ENCODE measurements at regions not wholly inside any gene's neighbourhood (a gene's known extent, or its start where the extent isn't known, plus 50 kb on each side); places are given as distances from the start of the nearest gene placed in this dataset.

- Mint-ChIP-seq H3K27ac (no peak overlapping the region), H3K27me3 (ENCODE audit: low read depth) (no peaks in the 10 kb centered on the region), H3K4me1 (ENCODE audit: low read depth) (peaks cover 15% of the 10 kb centered on the region), H3K9me3 (peaks cover 2% of the 10 kb centered on the region in 2 donors), H3K4me3 (no peak overlapping the region), H3K36me3 (ENCODE audit: insufficient read depth in 2 of 2) (peaks cover 0 to 2% of the 10 kb centered on the region in 2 donors)
- DNase-seq (no peak), ATAC-seq (replicated peaks in 1 of 2) (no peak)
These were observed 66.1 kb upstream of the NPAS2 start for GRCh38 chr2:100753881-100754280.

GRCh38 chr2:100754951-100755350 lies 65.0 kb upstream of the NPAS2 start:
- peaks cover 0 to 2% of the 10 kb centered on the region in 2 donors for H3K36me3 Mint-ChIP-seq (ENCODE audit: insufficient read depth in 2 of 2)
- H3K27ac Mint-ChIP-seq = no peak overlapping the region
- H3K9me3 Mint-ChIP-seq = peaks cover 2% of the 10 kb centered on the region in 2 donors
- DNase-seq (no peak), ATAC-seq (replicated peaks in 1 of 2) (no peak)
- peaks cover 15% of the 10 kb centered on the region for H3K4me1 Mint-ChIP-seq (ENCODE audit: low read depth)
- no peak overlapping the region for H3K4me3 Mint-ChIP-seq
- no peaks in the 10 kb centered on the region for H3K27me3 Mint-ChIP-seq (ENCODE audit: low read depth)

- ATAC-seq (replicated peaks in 1 of 2) (no peak), DNase-seq (no peak)
- Mint-ChIP-seq H3K27me3 (ENCODE audit: low read depth) (no peaks in the 10 kb centered on the region), H3K27ac (no peak overlapping the region), H3K36me3 (ENCODE audit: insufficient read depth in 2 of 2) (peaks cover 0 to 2% of the 10 kb centered on the region in 2 donors), H3K9me3 (peaks cover 2% of the 10 kb centered on the region in 2 donors), H3K4me1 (ENCODE audit: low read depth) (peaks cover 15% of the 10 kb centered on the region), H3K4me3 (no peak overlapping the region)
These were observed 64.5 kb upstream of the NPAS2 start for GRCh38 chr2:100755441-100755840.

- Mint-ChIP-seq H3K27me3 (ENCODE audit: low read depth) (no peaks in the 10 kb centered on the region), H3K27ac (no peak overlapping the region), H3K4me3 (no peak overlapping the region), H3K9me3 (peaks cover 2% of the 10 kb centered on the region in 2 donors), H3K4me1 (ENCODE audit: low read depth) (peaks cover 14% of the 10 kb centered on the region), H3K36me3 (ENCODE audit: insufficient read depth in 2 of 2) (peaks cover 0 to 2% of the 10 kb centered on the region in 2 donors)
- ATAC-seq (replicated peaks in 1 of 2) (no peak), DNase-seq (no peak)
These were observed 63.2 kb upstream of the NPAS2 start for GRCh38 chr2:100756704-100757103.

GRCh38 chr2:100757621-100758394 lies 62.1 kb upstream of the NPAS2 start:
- Mint-ChIP-seq H3K4me1 (ENCODE audit: low read depth) (peaks cover 3% of the 10 kb centered on the region), H3K27me3 (ENCODE audit: low read depth) (no peaks in the 10 kb centered on the region), H3K36me3 (ENCODE audit: insufficient read depth in 2 of 2) (peaks cover 0 to 2% of the 10 kb centered on the region in 2 donors), H3K27ac (no peak overlapping the region), H3K4me3 (no peak overlapping the region), H3K9me3 (peaks cover 2% of the 10 kb centered on the region in 2 donors)
- no peak for DNase-seq
- no peak for ATAC-seq (replicated peaks in 1 of 2)

- Mint-ChIP-seq H3K27ac (no peak overlapping the region), H3K9me3 (peaks cover 2% of the 10 kb centered on the region in 2 donors), H3K4me1 (ENCODE audit: low read depth) (no peaks in the 10 kb centered on the region), H3K27me3 (ENCODE audit: low read depth) (no peaks in the 10 kb centered on the region), H3K36me3 (ENCODE audit: insufficient read depth in 2 of 2) (peaks cover 0 to 2% of the 10 kb centered on the region in 2 donors), H3K4me3 (no peak overlapping the region)
- no peak for DNase-seq
- ATAC-seq (replicated peaks in 1 of 2) = no peak
These were observed 60.0 kb upstream of the NPAS2 start for GRCh38 chr2:100759901-100760300.

- Mint-ChIP-seq H3K4me1 (ENCODE audit: low read depth) (no peaks in the 10 kb centered on the region), H3K27ac (no peak overlapping the region), H3K36me3 (ENCODE audit: insufficient read depth in 2 of 2) (peaks cover 0 to 2% of the 10 kb centered on the region in 2 donors), H3K27me3 (ENCODE audit: low read depth) (peaks cover 5% of the 10 kb centered on the region), H3K9me3 (peaks cover under 1 to 2% of the 10 kb centered on the region in 2 donors), H3K4me3 (no peak overlapping the region)
- no peak for ATAC-seq (replicated peaks in 1 of 2)
- no peak for DNase-seq
These were observed 58.6 kb upstream of the NPAS2 start for GRCh38 chr2:100761365-100761764.

GRCh38 chr2:100764430-100764829 lies 55.5 kb upstream of the NPAS2 start:
- H3K27ac Mint-ChIP-seq = no peak overlapping the region
- DNase-seq (no peak), ATAC-seq (replicated peaks in 1 of 2) (no peak)
- H3K4me3 Mint-ChIP-seq = no peak overlapping the region
- peaks cover 5% of the 10 kb centered on the region for H3K27me3 Mint-ChIP-seq (ENCODE audit: low read depth)
- no peaks in the 10 kb centered on the region for H3K9me3 Mint-ChIP-seq
- no peaks in the 10 kb centered on the region for H3K4me1 Mint-ChIP-seq (ENCODE audit: low read depth)
- no peaks in the 10 kb centered on the region for H3K36me3 Mint-ChIP-seq (ENCODE audit: insufficient read depth in 2 of 2)

GRCh38 chr2:100765481-100765880 lies 54.5 kb upstream of the NPAS2 start:
- H3K27ac Mint-ChIP-seq = no peak overlapping the region
- DNase-seq (no peak), ATAC-seq (replicated peaks in 1 of 2) (no peak)
- no peaks in the 10 kb centered on the region for H3K36me3 Mint-ChIP-seq (ENCODE audit: insufficient read depth in 2 of 2)
- H3K4me3 Mint-ChIP-seq = no peak overlapping the region
- no peaks in the 10 kb centered on the region for H3K4me1 Mint-ChIP-seq (ENCODE audit: low read depth)
- H3K27me3 Mint-ChIP-seq (ENCODE audit: low read depth) = peaks cover 5% of the 10 kb centered on the region
- no peaks in the 10 kb centered on the region for H3K9me3 Mint-ChIP-seq

GRCh38 chr2:100766256-100766655 lies 53.7 kb upstream of the NPAS2 start:
- Mint-ChIP-seq H3K9me3 (no peaks in the 10 kb centered on the region), H3K4me1 (ENCODE audit: low read depth) (no peaks in the 10 kb centered on the region), H3K27me3 (ENCODE audit: low read depth) (peaks cover 5% of the 10 kb centered on the region), H3K27ac (no peak overlapping the region), H3K36me3 (ENCODE audit: insufficient read depth in 2 of 2) (no peaks in the 10 kb centered on the region), H3K4me3 (no peak overlapping the region)
- ATAC-seq (replicated peaks in 1 of 2) = no peak
- no peak for DNase-seq

GRCh38 chr2:100766806-100767205 lies 53.1 kb upstream of the NPAS2 start:
- no peak for ATAC-seq (replicated peaks in 1 of 2)
- DNase-seq = no peak
- no peak overlapping the region for H3K4me3 Mint-ChIP-seq
- no peaks in the 10 kb centered on the region for H3K4me1 Mint-ChIP-seq (ENCODE audit: low read depth)
- no peaks in the 10 kb centered on the region for H3K9me3 Mint-ChIP-seq
- no peak overlapping the region for H3K27ac Mint-ChIP-seq
- no peaks in the 10 kb centered on the region for H3K36me3 Mint-ChIP-seq (ENCODE audit: insufficient read depth in 2 of 2)
- peaks cover 5% of the 10 kb centered on the region for H3K27me3 Mint-ChIP-seq (ENCODE audit: low read depth)

GRCh38 chr2:100767224-100767653 lies 52.7 kb upstream of the NPAS2 start:
- no peak for DNase-seq
- H3K9me3 Mint-ChIP-seq = no peaks in the 10 kb centered on the region
- H3K4me1 Mint-ChIP-seq (ENCODE audit: low read depth) = no peaks in the 10 kb centered on the region
- peaks cover 5% of the 10 kb centered on the region for H3K27me3 Mint-ChIP-seq (ENCODE audit: low read depth)
- no peak overlapping the region for H3K27ac Mint-ChIP-seq
- ATAC-seq (replicated peaks in 1 of 2) = no peak
- H3K36me3 Mint-ChIP-seq (ENCODE audit: insufficient read depth in 2 of 2) = no peaks in the 10 kb centered on the region
- no peak overlapping the region for H3K4me3 Mint-ChIP-seq

GRCh38 chr2:100767810-100768806 lies 51.8 kb upstream of the NPAS2 start:
- DNase-seq (no peak), ATAC-seq (replicated peaks in 1 of 2) (no peak)
- Mint-ChIP-seq H3K4me3 (no peak overlapping the region), H3K27ac (no peak overlapping the region), H3K9me3 (no peaks in the 10 kb centered on the region), H3K36me3 (ENCODE audit: insufficient read depth in 2 of 2) (no peaks in the 10 kb centered on the region), H3K4me1 (ENCODE audit: low read depth) (no peaks in the 10 kb centered on the region), H3K27me3 (ENCODE audit: low read depth) (peaks cover 5% of the 10 kb centered on the region)

All from activated T-cell treated with anti-CD3 and anti-CD28 coated beads, Interleukin-2, amount 50 U/mL, for 72 hours (primary cell).